ENCODE measurements at regions not wholly inside any gene's neighbourhood (a gene's known extent, or its start where the extent isn't known, plus 50 kb on each side); places are given as distances from the start of the nearest gene placed in this dataset.

- no peaks in the 10 kb centered on the region for H3K36me3 ChIP-seq (ENCODE audit: insufficient read depth, low read length)
- no peaks in the 10 kb centered on the region for H3K27me3 ChIP-seq (ENCODE audit: control insufficient read depth, insufficient read depth, low read length)
These were observed 56.7 kb upstream of the SLC7A11 start for GRCh38 chr4:138298866-138299265.

GRCh38 chr4:138298431-138298830, 56.3 kb upstream of the SLC7A11 start:
- H3K4me2 ChIP-seq (ENCODE audit: low read length), result no peak overlapping the region
- H3K27me3 ChIP-seq (ENCODE audit: control insufficient read depth, insufficient read depth, low read length), result no peaks in the 10 kb centered on the region
- H3K4me3 ChIP-seq (ENCODE audit: low read length), result no peak overlapping the region
- no peak overlapping the region for H3K9ac ChIP-seq (ENCODE audit: low read depth, low read length)
- no peaks in the 10 kb centered on the region for H3K4me1 ChIP-seq (ENCODE audit: control insufficient read depth, insufficient read depth, low read length)
- no peaks in the 10 kb centered on the region for H3K36me3 ChIP-seq (ENCODE audit: insufficient read depth, low read length)
- H3K9me3 ChIP-seq (replicated peaks; ENCODE audit: low read length), result no peaks in the 10 kb centered on the region

More at GRCh38 chr4:138298866-138299265, 56.7 kb upstream of the SLC7A11 start:
- no peak overlapping the region for H3K4me2 ChIP-seq (ENCODE audit: low read length)
- no peaks in the 10 kb centered on the region for H3K4me1 ChIP-seq (ENCODE audit: control insufficient read depth, insufficient read depth, low read length)
- H3K9me3 ChIP-seq (replicated peaks; ENCODE audit: low read length), result no peaks in the 10 kb centered on the region
- no peak overlapping the region for H3K9ac ChIP-seq (ENCODE audit: low read depth, low read length)
- H3K4me3 ChIP-seq (ENCODE audit: low read length), result no peak overlapping the region

GRCh38 chr4:138297743-138298405, 55.7 kb upstream of the SLC7A11 start:
- Histone ChIP-seq H3K27me3 (ENCODE audit: control insufficient read depth, insufficient read depth, low read length) (no peaks in the 10 kb centered on the region), H3K4me1 (ENCODE audit: control insufficient read depth, insufficient read depth, low read length) (no peaks in the 10 kb centered on the region), H3K9me3 (replicated peaks; ENCODE audit: low read length) (no peaks in the 10 kb centered on the region), H3K4me2 (ENCODE audit: low read length) (no peak overlapping the region), H3K36me3 (ENCODE audit: insufficient read depth, low read length) (no peaks in the 10 kb centered on the region), H3K4me3 (ENCODE audit: low read length) (no peak overlapping the region), H3K9ac (ENCODE audit: low read depth, low read length) (no peak overlapping the region)

- no peak overlapping the region for H3K9ac ChIP-seq (ENCODE audit: low read depth, low read length)
- H3K9me3 ChIP-seq (replicated peaks; ENCODE audit: low read length), result no peaks in the 10 kb centered on the region
- no peaks in the 10 kb centered on the region for H3K4me1 ChIP-seq (ENCODE audit: control insufficient read depth, insufficient read depth, low read length)
- H3K27me3 ChIP-seq (ENCODE audit: control insufficient read depth, insufficient read depth, low read length), result no peaks in the 10 kb centered on the region
- H3K4me2 ChIP-seq (ENCODE audit: low read length), result no peak overlapping the region
- no peaks in the 10 kb centered on the region for H3K36me3 ChIP-seq (ENCODE audit: insufficient read depth, low read length)
- H3K4me3 ChIP-seq (ENCODE audit: low read length), result no peak overlapping the region
These were observed 50.2 kb upstream of the SLC7A11 start for GRCh38 chr4:138292321-138292720.
